Suprapubic skin (tissue), 3 donors: ENCODE measurements at regions not wholly inside any gene's neighbourhood (a gene's known extent, or its start where the extent isn't known, plus 50 kb on each side); places are given as distances from the start of the nearest gene placed in this dataset.

Experiments
- POLR2AphosphoS5 ChIP-seq, 3 donors: sonication (generic); formaldehyde crosslinking; IDR thresholded peaks; one replicate each; pipeline ENCODE4 v1.6.1; 2017; ENCODE audit warnings: antibody characterized with exemption in 3 of 3
- TF ChIP-seq, protein P1 (sequence below), 2 donors: fragments of 200-600 bp in 1 of 2; fragments of 450-650 bp in 1 of 2; sonication (generic) in 1 of 2; IDR thresholded peaks; one replicate each; pipeline ENCODE4 v1.5.1; 2016 to 2019; ENCODE audit warnings: antibody characterized with exemption in 2 of 2, mild to moderate bottlenecking in 1 of 2, moderate library complexity in 1 of 2

DNA sequence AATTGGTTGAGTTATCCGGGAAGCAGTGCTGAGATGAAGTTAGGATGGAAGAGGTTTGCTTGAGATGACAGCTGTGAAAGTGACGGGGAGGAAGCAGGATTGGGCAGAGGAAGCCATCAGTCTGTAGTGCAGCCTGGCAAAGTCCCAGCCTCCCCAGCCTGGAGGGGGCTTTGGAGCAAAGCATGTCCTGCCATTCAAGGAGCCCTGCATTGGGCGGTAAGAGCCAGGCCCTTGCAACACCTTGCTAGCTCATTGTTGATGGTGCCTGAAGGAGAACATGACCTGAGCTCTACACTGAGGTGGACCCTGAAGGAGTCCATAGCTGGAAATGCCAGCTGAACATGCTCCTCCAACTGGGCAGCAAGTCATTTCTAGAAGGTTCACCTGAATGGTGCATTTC, 228.9 kb downstream of the ACKR3 start:
- TF ChIP-seq POLR2AphosphoS5 (IDR thresholded peaks at IDR 0.05) = no peak
- TF ChIP-seq, protein P1, sequence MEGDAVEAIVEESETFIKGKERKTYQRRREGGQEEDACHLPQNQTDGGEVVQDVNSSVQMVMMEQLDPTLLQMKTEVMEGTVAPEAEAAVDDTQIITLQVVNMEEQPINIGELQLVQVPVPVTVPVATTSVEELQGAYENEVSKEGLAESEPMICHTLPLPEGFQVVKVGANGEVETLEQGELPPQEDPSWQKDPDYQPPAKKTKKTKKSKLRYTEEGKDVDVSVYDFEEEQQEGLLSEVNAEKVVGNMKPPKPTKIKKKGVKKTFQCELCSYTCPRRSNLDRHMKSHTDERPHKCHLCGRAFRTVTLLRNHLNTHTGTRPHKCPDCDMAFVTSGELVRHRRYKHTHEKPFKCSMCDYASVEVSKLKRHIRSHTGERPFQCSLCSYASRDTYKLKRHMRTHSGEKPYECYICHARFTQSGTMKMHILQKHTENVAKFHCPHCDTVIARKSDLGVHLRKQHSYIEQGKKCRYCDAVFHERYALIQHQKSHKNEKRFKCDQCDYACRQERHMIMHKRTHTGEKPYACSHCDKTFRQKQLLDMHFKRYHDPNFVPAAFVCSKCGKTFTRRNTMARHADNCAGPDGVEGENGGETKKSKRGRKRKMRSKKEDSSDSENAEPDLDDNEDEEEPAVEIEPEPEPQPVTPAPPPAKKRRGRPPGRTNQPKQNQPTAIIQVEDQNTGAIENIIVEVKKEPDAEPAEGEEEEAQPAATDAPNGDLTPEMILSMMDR (IDR thresholded peaks at IDR 0.05) = no peak
